Muscle of leg (tissue), 3 donors: ENCODE measurements at regions not wholly inside any gene's neighbourhood (a gene's known extent, or its start where the extent isn't known, plus 50 kb on each side); places are given as distances from the start of the nearest gene placed in this dataset.
"Not testable (repeated sequence)": the region's sequence is repeated elsewhere in the genome, so short reads cannot be mapped to it uniquely, and the experiment has no call there.

Source experiments
- DNase-seq: peaks from one replicate; pipeline ENCODE4 v3.0.0; 2013
- H3K27ac ChIP-seq: one replicate; pipeline ENCODE4 v1.5.1; 2013; ENCODE audit warnings: mild to moderate bottlenecking, low read length, control low read depth
- H3K27me3 ChIP-seq: one replicate; pipeline ENCODE4 v1.6.1; 2013; ENCODE audit warnings: low read length; ENCODE audit not compliant: control insufficient read depth, insufficient read depth
- H3K36me3 ChIP-seq: one replicate; pipeline ENCODE4 v1.6.1; 2013; ENCODE audit warnings: low read length; ENCODE audit not compliant: control insufficient read depth, insufficient read depth
- H3K4me1 ChIP-seq: one replicate; pipeline ENCODE4 v1.6.1; 2013; ENCODE audit warnings: low read length; ENCODE audit not compliant: control insufficient read depth, insufficient read depth
- H3K4me3 ChIP-seq: one replicate; pipeline ENCODE4 v1.5.1; 2013; ENCODE audit warnings: low read length, control low read depth
- H3K9me3 ChIP-seq: replicated peaks from 2 replicates; pipeline ENCODE4 v1.6.1; 2013; ENCODE audit warnings: low read depth, low read length; ENCODE audit not compliant: control insufficient read depth
- WGBS: methylation state at CpG from one replicate; pipeline ENCODE4 v1.1.5; 2013; ENCODE audit warnings: missing lambda C conversion rate; ENCODE audit not compliant: insufficient coverage; 5-methylcytosine and 5-hydroxymethylcytosine counted together

- WGBS, result no CpG with 5 or more reads among the region's 3 CpGs
- H3K27me3 ChIP-seq, result no peaks in the 10 kb centered on the region
- no peaks in the 10 kb centered on the region for H3K4me1 ChIP-seq
- H3K27ac ChIP-seq, result no peak overlapping the region
- H3K4me3 ChIP-seq, result no peak overlapping the region
- H3K9me3 ChIP-seq, result no peaks in the 10 kb centered on the region
- no peak for DNase-seq
- H3K36me3 ChIP-seq, result no peaks in the 10 kb centered on the region
Observed at GRCh38 chr9:87781331-87781730, 55.4 kb downstream of the CTSL start.

- H3K4me3 ChIP-seq, result no peak overlapping the region
- H3K36me3 ChIP-seq, result no peaks in the 10 kb centered on the region
- H3K4me1 ChIP-seq, result no peaks in the 10 kb centered on the region
- no peak for DNase-seq
- H3K9me3 ChIP-seq, result no peaks in the 10 kb centered on the region
- H3K27me3 ChIP-seq, result no peaks in the 10 kb centered on the region
- 74% methylated on average over 2 of the region's 4 CpGs for WGBS
- no peak overlapping the region for H3K27ac ChIP-seq
Observed at GRCh38 chr9:87783180-87783579, 57.3 kb downstream of the CTSL start.

DNA sequence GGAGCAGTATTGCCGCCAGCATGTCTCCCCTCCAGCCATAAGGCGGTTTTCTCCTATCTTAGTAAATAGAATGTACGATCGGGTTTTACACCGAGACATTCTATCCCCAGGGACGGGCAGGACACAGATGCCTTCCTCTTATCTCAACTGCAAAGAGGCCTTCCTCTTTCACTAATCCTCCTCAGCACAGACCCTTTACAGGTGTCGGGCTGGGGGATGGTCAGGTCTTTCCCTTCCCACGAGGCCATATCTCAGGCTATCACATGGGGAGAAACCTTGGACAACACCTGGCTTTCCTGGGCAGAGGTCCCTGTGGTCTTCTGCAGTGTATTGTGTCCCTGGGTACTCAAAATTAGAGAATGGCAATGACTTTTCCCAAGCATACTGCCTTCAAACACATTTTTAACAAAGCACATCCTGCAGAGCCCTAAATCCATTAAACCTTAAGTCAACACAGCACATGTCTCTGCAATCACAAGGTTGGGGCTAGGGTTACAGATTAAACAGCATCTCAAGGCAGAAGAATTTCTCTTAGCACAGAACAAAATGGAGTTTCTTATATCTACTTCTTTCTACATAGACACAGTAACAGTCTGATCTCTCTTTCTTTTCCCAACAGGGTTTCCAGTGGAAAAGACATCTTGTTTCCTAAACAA is 59.5 kb downstream of the CTSL start:
- H3K27ac ChIP-seq, H3K4me1 ChIP-seq, H3K27me3 ChIP-seq, H3K36me3 ChIP-seq, H3K9me3 ChIP-seq, H3K4me3 ChIP-seq, DNase-seq: not testable (repeated sequence)
- WGBS, result 72% methylated on average over 3 of the region's 8 CpGs

DNA sequence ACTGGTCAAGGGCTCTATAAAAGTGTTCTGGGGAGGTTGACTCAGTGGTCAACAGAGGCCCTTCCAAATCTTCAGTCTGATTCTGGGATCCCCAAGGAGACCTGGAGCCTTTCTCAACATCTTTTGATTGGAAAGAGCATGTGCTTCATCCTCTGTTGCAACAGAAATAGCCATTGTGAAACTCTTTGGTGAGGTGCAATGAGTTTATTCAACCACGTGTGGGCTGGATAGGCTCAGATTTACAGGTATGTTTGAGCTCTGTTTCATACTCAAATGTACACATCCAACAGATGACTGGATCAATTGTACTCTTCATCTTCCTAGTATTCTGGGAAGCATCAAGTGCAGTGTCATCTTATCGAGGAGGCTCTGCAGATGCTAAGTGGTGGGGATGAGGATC is 60.5 kb downstream of the CTSL start:
- Histone ChIP-seq H3K9me3 (no peaks in the 10 kb centered on the region), H3K36me3 (no peaks in the 10 kb centered on the region), H3K4me1 (no peaks in the 10 kb centered on the region), H3K27ac (no peak overlapping the region), H3K4me3 (no peak overlapping the region), H3K27me3 (no peaks in the 10 kb centered on the region)
- WGBS, result no CpG with 5 or more reads among the region's 2 CpGs
- DNase-seq, result no peak

GRCh38 chr9:87786876-87787275 is 61.0 kb downstream of the CTSL start:
- Histone ChIP-seq H3K9me3 (no peaks in the 10 kb centered on the region), H3K36me3 (no peaks in the 10 kb centered on the region), H3K27ac (no peak overlapping the region), H3K4me1 (no peaks in the 10 kb centered on the region), H3K4me3 (no peak overlapping the region), H3K27me3 (no peaks in the 10 kb centered on the region)
- DNase-seq, result no peak
- no CpG with 5 or more reads among the region's 2 CpGs for WGBS

DNA sequence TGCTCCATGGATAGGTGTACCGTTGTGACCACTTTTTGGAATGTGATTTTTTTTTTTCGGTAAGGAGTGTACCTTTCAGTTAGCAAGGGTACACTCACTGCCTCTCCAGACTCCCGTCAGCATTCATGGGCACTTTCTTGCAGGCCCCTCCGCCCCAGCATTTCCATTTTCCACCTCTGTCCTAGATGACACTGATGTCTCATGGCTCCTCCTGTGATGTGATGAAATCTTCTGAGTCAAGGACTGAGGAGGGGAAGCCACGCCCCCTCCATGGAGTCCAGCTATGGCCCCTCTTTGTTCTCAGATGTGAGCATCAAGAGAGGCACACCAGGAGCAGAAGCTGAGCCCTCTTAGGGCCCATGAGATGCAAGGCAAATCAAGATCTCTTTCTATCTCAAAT is 61.8 kb downstream of the CTSL start:
- no CpG with 5 or more reads among the region's 5 CpGs for WGBS

GRCh38 chr9:87792831-87793288 is 66.9 kb downstream of the CTSL start:
- no peaks in the 10 kb centered on the region for H3K36me3 ChIP-seq
- WGBS, result 77% methylated on average over 5 of the region's 6 CpGs
- H3K27me3 ChIP-seq, result no peaks in the 10 kb centered on the region
- no peaks in the 10 kb centered on the region for H3K4me1 ChIP-seq
- no peak overlapping the region for H3K4me3 ChIP-seq
- H3K9me3 ChIP-seq, result no peaks in the 10 kb centered on the region
- peak overlapping the region; percentile 42 for H3K27ac ChIP-seq
- peak; percentile 60 for DNase-seq

More for the DNA sequence above, 61.8 kb downstream of the CTSL start:
- Histone ChIP-seq H3K27ac (no peak overlapping the region), H3K4me3 (no peak overlapping the region), H3K4me1 (no peaks in the 10 kb centered on the region), H3K27me3 (no peaks in the 10 kb centered on the region), H3K9me3 (no peaks in the 10 kb centered on the region), H3K36me3 (no peaks in the 10 kb centered on the region)
- DNase-seq, result no peak

GRCh38 chr9:87793292-87793691 is 67.4 kb downstream of the CTSL start:
- no peaks in the 10 kb centered on the region for H3K27me3 ChIP-seq
- no peaks in the 10 kb centered on the region for H3K4me1 ChIP-seq
- no peak overlapping the region for H3K4me3 ChIP-seq
- H3K9me3 ChIP-seq, result no peaks in the 10 kb centered on the region
- no peaks in the 10 kb centered on the region for H3K36me3 ChIP-seq
- peak; percentile 11 for DNase-seq
- WGBS, result 85% methylated on average over 3 of the region's 6 CpGs
- H3K27ac ChIP-seq, result peak overlapping the region; percentile 42

DNA sequence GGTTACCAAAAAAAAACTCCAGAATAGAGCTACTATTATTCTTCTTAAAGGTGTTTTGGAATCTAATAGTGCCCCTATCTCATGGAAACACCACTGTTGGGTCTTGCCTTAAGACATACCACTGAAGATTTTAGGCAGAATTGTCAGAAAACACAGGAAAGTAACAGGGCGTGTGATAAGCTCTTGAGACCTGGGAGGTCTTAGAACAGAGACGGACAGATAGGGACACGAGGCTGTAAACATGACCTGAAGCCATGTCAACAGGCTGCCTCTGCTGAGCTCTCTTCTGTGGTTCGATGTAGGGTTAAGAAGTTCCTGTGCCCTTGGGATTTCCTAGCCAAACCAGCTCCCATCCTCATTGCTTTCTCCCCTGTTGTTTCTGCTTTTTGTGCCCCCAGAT is 69.3 kb downstream of the CTSL start:
- no peak overlapping the region for H3K27ac ChIP-seq
- H3K27me3 ChIP-seq, result no peaks in the 10 kb centered on the region
- H3K9me3 ChIP-seq, result no peaks in the 10 kb centered on the region
- no peaks in the 10 kb centered on the region for H3K4me1 ChIP-seq
- no peak overlapping the region for H3K4me3 ChIP-seq
- no peak for DNase-seq
- WGBS, result 50% methylated on average over 3 of the region's 4 CpGs
- no peaks in the 10 kb centered on the region for H3K36me3 ChIP-seq

GRCh38 chr9:87796196-87796595 is 70.3 kb downstream of the CTSL start:
- no peak for DNase-seq
- Histone ChIP-seq H3K4me1 (no peaks in the 10 kb centered on the region), H3K4me3 (no peak overlapping the region), H3K9me3 (no peaks in the 10 kb centered on the region), H3K27ac (no peak overlapping the region), H3K36me3 (no peaks in the 10 kb centered on the region), H3K27me3 (no peaks in the 10 kb centered on the region)
- no CpG with 5 or more reads among the region's 2 CpGs for whole genome bisulfite sequencing
